ENCODE measurements at regions not wholly inside any gene's neighbourhood (a gene's known extent, or its start where the extent isn't known, plus 50 kb on each side); places are given as distances from the start of the nearest gene placed in this dataset.

DNA sequence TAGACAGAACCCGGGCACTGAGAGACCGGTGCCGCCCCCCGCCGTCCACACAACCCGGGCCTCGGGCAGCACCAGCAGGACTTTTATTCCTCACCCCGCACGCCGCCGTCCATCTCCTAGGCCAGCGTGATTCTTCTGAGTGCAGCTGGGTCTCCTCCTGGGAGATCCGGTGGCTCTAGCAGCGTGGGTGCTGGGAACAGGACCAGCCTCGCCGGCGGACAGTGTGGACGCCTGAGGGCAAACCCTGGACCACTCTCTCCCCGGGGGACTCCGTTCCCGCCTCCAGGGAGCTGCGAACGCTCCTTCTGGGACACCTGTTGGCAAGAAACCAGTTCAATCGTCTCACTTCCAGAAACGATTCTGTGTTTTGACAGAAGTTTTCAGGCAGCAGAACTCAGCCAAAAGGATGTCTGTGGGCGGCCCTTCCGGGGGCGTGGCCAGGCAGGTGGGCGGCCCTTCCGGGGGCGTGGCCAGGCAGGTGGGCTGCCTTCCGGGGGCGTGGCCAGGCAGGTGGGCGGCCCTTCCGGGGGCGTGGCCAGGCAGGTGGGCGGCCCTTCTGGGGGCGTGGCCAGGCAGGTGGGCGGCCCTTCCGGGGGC lies 130.7 kb downstream of the DLL1 start:
- DNase-seq = no peak

DNA sequence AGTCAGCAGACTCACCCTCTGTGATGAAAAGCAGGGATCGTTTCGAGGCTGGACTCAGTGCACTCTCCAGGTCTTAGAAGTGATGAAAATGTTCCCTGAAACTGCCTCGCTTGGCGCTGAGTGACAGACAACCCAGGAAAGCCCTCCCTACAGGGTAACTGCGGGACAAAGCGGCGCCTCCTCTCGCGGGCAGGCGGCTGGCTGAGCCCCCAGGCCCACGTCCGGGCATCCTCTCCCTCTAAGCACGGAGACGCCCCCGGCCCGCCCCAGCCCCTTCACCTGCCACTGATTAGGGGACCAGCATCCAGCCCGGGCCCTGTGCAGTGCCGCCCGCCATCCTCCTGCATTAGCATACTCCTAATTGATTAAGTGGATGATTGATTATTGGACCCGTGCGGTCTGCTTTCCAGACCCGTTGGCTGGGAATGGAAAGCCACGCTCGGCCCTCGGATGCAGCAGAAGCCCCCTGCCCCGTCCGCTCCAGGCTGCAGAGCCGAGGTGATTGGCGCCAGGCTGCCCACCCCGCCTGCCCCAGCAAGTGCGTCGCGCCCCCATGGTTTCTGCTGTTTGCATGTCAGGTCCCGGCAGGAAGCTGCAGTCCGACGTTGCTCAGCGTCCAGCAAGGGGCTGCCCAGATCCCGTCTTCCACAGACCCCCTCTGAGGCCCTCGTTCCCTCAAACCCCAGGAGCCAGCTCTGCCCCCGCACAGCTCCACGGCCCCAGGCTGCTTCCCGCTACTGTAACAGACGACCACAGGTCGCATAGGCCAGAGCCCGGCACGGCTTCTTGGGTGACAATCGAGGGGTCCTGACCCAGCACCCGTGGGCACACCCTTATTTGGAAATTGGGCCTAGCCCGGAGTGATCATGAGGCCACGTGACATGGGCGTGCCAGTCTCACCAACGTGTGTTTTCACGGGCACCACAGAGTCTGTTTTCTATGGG lies 131.6 kb downstream of the DLL1 start:
- DNase-seq = no peak

DNA sequence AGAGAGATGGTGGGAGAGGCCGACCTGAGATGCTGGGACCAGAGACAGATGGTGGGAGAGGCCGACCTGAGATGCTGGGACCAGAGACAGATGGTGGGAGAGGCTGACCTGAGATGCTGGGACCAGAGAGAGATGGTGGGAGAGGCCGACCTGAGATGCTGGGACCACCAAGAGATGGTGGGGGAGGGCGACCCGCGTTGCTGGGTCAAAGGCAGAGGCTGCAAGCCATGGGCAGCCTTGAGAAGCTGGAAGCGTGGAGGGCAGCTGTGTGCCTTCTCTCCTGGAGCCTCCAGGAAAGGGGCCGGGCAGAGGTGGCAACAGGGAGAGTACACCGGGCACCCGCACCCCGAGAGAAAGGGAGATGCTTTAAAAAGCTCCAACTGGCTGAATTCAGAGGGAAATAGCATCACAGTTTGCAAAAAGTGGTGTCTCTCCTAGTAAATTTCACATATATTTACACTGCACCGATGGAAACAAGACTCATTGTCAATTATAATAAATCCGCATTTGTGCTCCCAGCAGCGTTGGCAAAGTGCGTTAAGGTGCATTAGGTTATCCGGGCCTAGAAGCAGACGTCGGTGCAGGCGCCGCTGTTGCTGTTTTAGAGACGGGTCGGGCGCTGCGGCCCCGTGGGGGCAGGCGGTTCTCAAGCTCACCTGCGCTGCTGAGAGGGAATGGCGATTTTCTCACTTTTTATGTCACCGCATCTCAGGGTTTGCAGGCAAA lies 132.4 kb downstream of the DLL1 start:
- DNase-seq = no peak

DNA sequence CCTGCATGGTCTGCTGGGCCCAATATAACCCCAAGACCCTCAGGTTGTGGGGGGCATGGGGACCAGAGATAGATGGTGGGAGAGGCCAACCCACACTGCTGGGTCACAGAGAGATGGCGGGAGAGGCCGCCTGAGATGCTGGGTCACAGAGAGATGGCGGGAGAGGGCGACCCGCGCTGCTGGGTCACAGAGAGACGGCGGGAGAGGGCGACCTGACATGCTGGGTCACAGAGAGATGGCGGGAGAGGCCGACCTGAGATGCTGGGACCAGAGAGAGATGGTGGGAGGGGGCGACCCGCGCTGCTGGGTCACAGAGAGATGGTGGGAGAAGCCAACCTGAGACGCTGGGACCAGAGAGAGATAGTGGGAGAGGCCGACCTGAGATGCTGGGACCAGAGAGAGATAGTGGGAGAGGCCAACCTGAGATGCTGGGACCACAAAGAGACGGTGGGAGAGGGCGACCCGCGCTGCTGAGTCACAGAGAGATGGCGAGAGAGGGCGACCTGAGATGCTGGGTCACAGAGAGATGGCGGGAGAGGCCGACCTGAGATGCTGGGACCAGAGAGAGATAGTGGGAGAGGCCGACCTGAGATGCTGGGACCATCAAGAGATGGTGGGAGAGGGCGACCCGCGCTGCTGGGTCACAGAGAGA lies 133.2 kb downstream of the DLL1 start:
- DNase-seq = no peak

DNA sequence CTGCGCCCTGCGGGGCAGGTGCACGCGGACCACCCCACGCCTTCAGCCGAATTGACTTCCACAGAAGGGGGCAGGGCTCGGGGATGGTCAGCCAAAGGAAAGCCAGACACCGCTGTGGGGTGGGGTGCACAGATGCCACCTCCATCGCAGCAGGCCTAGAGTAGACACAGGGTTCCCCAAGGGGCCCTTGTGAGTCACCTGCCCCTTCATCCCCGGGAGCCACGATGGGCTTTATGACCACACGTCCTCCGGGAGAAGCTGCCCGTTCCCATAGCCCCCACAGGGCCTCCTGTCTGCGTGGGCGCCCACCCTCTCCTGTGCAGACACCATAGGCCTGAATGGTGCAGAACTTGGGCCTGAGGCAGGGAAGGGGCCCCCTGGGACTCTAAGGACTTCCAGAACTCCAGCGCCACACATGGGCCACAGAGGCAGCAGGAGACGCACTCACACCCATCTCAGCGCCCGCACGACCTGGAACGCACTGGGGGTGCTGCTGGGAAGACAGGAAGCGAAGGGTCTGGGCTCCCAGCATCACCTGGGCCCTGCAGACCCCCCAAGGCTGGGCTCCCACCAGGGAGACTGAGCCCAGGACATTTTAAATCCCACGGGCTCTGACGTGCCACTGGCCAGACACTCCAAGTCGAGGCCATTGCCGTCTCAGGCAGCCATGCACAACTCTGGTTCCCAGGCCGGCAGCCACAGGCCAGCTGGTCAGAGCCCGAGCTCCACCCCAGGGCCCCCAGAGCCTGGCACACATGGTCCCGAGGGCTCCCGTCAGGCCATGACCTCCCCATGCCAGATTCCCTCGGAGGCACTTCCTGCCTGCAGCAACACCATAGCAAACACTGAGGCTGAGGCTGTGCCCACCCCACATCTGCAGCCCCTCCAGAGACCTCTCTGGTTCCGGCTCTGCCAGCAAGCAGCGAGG lies 134.2 kb downstream of the DLL1 start:
- no peak for DNase-seq

DNA sequence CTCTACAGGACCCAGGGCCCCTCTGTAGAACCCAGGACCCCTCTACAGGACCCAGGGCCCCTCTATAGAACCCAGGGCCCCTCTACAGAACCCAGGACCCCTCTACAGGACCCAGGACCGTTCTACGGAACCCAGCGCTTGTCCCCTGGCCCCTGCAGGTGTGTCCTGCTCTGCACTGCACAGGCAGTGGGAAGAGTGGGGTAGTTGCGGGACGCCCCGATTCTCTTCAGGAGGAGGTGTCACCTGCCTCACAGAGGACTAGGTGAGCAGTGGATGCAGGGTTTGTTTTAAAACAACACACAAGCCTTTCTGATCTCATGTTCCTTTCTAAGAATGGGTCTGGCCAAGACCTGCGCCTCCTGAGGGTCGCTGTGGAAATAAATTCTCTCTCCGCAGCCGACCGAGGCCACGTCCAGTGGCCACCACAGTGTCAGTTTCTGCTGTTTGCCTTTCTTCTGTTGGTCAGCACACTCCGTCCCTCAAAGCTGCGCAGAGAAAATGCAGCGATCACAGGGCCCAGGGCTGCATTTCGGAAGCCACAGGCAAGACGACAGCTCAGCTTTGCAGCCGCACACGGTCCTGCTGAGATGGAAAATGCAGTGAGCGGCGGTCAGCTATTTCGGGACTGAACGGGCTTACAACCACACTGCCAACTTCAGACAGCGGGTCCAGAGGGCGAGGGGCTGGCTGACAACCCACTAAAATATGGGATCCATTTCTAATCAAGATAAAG lies 135.2 kb downstream of the DLL1 start:
- no peak for DNase-seq

DNA sequence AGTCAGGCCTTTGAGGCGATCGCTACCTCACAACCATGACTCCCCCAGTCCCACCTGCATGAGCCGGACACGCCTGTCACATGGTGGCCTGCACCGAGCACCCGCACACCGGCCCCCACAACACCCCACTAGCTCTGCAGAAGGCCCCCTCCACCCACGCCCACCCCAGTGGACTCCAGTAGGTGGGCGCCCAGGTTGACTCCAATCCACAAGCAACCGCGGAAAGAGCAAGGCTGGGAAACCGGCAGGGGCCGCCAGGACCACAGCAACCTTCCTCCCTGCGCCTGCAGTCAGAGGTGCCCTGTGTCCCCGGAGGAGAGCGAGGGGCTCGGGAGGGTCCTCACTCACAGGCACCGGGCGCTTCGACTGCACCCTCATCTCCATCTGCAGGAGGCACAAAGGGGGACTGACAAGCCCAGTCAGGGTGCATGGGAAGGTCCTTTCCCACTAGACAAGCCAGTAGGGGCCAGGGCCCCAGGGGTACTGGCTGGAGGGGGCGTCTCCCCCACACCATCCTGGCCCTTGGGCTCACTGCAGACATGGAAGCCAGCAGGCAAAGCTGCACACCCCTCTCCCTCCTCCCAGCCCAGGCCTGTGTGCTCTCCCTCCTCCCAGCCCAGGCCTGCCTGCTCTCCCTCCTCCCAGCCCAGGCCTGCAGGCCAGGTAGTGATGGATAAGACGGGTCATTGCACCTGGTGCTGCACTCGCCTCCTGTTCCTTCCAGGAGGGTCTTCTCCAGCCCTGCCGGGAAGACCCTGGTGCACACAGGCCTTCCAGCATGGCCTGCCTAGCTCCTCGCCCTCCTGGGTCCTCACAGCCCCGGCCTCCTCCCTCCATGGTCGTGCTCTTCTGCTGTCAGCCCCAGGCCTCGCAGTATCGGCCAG lies 137.2 kb downstream of the DLL1 start:
- DNase-seq = no peak

DNA sequence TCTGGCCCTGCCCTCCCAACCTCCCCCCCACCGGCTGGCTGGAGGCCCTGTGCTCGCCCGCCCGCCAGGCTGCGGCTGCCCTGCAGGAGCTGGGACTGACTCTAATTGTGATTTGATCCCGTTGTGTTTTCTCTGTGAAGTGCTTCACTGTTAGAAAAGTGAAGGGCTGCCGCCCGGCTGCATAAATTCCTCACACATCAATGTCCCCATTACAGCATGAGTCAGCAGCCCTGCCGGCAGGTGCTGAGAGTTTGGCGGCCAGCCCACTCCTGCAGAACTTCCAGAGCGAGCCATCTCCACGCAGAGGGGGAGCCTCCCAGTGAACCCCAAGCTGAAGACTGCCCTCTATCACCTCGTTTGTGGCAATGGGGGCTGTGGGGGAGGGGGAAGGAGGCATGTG lies 137.9 kb downstream of the DLL1 start:
- no peak for DNase-seq

DNA sequence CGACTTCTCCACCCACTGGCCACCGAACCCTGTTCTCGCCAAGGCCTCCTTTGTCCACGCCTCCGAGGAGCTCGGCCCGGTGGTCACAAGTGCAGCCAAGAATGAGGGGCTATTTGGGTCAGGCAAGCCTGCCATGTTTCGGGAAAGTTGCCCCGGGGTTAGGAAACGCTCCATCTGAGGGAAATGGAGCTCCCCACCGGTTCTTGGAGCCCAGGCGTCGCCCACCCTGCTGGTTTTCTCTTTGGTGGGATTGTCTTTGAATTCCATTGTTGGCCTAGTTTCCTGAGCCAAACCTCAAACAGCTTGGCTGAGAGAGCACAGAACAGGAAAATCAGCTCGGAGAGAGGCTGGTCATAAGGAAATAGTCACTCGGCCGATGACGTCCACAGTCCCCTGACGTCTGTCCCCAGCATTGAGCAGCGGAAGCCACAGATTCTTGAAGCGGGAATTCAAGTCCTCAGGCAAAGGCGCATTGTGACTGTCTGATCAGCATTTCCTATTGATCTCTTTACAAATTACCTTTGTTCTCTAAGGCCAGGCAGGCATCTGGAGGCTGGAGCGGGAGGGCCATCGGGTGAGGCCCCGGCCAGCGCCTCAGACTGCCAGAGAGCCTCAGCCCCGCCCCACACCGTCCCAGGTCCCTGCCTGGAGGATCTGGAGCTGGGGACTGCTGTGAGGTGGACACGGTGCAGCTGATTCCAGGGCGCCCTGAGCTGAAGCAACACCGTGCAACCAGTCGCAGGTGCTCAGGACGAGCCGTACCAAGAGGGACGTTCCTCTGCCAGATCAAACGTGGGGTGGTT lies 138.6 kb downstream of the DLL1 start:
- DNase-seq = no peak

DNA sequence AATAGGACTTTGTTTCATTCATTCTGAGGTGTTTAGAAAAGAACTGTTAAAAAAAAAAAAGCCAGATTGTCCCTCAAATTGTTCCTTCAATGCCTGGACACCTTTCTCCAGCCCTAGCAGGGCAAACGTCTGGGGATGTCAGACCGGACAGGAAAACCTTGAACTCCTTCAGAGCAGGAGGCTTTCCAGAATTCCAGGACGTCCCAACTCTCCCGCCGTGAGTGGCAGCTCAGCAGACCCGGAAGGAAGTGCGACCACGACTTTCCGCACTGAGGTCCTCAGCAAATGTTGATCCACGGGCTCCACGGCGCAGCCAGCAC lies 139.1 kb downstream of the DLL1 start:
- no peak for DNase-seq

DNA sequence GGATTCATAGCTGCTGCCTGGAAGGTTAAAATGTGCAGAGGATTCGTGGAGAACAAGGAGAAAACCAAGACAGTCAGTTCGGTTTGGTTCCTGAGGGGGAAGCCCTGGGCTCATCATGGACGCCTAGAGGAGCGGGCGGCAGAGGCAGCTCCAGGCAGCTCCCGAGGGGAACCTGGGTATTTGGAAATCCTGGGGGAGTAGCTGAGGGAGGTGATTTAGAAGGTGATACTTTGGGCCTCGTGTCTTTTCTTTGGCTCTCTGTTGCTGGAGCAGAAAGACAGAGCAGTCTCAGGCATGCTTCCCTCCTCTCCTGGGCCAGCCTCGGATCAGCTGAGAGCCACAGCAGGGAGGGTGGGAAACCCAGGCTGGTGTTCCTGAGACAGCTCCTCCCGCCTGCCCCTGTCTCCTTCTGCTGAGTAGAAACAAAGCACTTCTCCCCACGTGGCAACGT lies 139.5 kb downstream of the DLL1 start:
- no peak for DNase-seq

DNA sequence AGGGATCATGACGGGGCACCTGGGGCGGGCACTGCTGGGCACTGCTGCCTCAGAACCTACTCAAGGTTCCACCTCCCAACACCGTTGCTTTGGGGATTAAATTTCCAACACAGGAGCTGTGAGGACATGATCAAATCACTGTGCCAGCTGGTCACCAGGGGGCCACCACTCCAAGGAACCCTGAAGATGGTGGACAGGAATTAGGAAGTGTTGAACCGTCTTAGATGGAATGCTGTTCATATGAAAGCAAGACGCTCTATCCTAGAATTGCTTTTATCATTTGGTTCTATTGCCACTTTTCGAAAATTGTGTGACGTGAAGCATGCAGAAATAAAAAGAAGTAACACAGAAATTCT lies 140.3 kb downstream of the DLL1 start:
- no peak for DNase-seq

DNA sequence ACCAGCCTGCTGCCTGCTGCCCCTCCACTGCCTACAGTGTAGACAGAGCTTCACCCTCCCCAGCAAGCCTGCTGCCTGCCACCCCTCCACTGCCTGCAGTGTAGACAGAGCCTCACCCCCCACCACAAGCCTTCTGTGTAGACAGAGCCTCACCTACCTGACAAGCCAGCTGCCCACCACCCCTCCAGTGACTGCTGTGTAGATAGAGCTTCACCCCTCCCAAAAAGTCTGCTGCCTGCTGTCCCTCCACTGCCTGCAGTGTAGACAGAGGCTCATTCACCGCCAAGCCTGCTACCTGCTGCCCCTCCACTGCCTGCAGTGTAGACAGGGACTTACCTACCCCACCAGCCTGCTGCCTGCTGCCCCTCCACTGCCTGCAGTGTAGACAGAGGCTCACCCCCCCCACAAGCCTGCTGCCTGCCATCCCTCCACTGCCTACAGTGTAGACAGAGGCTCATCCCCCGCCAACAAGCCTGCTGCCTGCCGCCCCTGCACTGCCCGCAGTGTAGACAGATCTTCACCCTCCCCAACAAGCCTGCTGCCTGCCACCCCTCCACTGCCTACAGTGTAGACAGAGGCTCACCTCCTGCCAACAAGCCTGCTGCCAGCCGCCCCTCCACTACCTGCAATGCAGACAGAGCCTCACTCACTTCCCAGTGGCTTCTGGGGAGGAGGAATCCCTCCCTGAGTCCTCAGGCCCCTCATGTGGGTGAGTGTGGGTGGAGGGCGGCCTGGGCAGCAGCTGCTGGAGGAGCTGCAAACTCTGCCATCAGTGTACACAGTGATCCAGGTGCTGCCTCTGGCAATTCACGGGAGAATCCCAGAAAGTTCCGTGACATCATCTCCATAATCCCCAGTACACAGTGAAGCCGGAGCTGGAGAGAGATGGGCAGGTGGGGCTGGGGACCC lies 140.9 kb downstream of the DLL1 start:
- DNase-seq = no peak

DNA sequence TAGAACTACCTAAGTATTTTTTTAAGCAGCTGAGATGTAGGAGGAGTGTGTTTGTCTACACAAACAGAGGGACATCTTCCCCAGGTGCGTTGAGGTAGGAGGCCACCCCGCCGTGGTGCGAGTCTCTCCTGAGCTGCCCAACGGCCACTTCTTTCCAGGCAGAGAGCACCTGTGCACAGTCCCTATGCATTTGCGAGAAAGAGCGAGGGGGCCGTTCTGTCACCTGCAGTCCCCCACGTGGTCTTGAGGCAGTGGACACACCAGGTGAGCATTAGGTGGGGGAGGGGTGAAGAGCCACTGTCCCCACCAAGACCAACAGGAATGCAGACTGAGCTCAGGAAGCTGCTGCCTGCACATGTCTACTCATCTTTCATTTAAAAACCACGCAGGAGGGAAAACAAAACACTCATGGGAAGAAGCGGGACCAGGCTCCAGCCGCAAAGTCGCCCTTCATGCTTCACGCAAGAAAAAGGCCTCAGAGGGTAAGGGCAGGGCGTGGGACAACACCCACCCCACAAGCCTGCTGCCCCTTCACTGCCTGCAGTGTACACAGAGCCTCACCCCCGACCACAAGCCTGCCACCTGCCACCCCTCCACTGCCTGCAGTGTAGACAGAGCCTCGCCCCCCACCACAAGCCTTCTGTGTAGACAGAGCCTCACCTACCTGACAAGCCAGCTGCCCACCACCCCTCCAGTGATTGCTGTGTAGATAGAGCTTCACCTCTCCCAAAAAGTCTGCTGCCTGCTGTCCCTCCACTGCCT lies 142.0 kb downstream of the DLL1 start:
- DNase-seq = no peak

DNA sequence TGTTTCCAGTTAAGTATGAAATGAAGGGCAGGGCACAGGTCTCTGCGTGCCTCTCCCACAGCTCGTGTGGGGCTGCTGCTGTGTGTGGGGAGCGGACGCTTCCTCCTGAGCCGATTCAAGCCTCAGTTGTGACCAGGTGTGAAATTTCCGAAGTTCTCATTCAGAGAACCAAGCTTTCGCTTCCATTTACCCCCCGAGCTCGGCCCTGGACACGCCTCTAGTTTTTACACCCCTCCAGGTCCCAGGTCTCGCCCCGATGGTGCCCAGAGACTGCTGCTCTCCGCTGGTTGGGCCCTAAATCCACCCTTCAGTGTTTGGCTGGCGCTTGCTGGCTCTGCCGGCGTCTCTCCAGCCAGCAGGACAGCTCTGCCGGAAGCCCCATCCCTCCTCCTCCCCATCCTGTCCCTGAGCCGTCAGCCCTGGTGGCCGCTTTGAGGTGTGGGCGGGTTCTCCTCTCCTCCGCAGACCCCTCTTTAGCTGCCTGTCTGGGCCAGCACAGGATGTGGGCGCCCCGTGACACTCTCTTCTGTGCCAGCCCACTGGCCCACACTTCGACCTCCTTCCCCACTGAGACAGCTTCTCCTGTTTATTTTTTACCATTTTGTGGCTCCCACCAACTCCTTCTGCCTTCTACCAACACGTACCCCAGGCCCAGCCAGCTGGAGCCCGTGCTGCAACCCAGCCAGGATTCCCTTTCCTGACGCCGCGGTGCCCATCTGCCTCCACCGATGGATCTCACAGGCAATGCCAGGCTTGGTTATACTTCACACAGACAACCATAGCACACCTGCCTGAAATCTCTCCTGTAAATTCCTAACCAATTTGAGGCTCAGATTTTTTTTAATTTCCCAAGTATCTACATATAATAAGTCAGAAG lies 142.8 kb downstream of the DLL1 start:
- DNase-seq = no peak

DNA sequence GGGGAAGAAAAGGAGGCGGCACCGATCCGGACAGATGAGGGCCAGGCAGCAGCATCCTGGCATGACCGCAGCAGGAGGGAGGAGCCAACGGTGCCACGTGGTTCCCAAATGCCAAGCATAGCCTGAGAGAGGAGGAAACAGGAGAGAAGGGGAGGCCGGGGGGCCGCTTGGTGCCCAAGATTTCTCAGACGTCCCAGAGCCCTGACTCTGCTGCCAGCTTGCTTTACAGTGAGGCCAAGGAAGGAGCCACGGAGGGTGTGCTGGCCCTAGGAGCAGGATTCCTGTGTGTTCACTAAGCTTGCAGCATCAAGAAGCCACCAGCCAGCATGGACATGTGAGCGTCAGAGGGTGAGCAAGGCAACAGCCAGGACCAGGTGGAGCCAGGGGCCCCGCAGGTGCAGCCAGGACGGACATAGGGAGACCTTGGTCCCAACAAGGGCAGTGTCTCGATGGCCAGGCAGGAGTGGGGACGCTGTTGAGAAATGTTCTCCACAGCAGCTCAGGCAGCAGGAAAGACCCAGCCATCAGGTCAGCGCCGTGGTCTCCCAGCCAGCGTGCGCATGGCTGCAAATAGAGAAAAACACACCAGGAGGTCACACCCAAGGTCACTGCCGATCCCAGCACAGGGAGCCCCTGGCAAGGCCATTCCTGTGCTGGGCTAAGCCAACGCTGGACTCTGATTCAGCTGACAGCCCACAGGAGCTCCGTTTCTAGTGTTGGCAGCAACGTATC lies 143.7 kb downstream of the DLL1 start:
- DNase-seq = no peak

All from NCI-H446 treated with DMSO at 0.1 percent for 48 hours (cell line).